ENCODE measurements at regions not wholly inside any gene's neighbourhood (a gene's known extent, or its start where the extent isn't known, plus 50 kb on each side); places are given as distances from the start of the nearest gene placed in this dataset.

- DNase-seq (ENCODE audit: low read depth): no peak
- no peak overlapping the region for H3K4me3 ChIP-seq (ENCODE audit: low read depth, low read length)
- TF ChIP-seq, protein P1, sequence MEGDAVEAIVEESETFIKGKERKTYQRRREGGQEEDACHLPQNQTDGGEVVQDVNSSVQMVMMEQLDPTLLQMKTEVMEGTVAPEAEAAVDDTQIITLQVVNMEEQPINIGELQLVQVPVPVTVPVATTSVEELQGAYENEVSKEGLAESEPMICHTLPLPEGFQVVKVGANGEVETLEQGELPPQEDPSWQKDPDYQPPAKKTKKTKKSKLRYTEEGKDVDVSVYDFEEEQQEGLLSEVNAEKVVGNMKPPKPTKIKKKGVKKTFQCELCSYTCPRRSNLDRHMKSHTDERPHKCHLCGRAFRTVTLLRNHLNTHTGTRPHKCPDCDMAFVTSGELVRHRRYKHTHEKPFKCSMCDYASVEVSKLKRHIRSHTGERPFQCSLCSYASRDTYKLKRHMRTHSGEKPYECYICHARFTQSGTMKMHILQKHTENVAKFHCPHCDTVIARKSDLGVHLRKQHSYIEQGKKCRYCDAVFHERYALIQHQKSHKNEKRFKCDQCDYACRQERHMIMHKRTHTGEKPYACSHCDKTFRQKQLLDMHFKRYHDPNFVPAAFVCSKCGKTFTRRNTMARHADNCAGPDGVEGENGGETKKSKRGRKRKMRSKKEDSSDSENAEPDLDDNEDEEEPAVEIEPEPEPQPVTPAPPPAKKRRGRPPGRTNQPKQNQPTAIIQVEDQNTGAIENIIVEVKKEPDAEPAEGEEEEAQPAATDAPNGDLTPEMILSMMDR (conservative IDR thresholded peaks at IDR 0.05; ENCODE audit: low read depth, low read length): no peak
Measured at GRCh38 chr4:129213692-129214091, 117.7 kb downstream of the C4orf33 start.

- DNase-seq (ENCODE audit: low read depth): peak; percentile 52
- TF ChIP-seq, protein P1 (conservative IDR thresholded peaks at IDR 0.05; ENCODE audit: low read depth, low read length): peak; percentile 28
- no peak overlapping the region for H3K4me3 ChIP-seq (ENCODE audit: low read depth, low read length)
Measured at GRCh38 chr4:129218360-129218759, 122.4 kb downstream of the C4orf33 start.

GRCh38 chr4:129218897-129219296, 122.9 kb downstream of the C4orf33 start:
- DNase-seq (ENCODE audit: low read depth): peak; percentile 69
- TF ChIP-seq, protein P1 (conservative IDR thresholded peaks at IDR 0.05; ENCODE audit: low read depth, low read length): no peak
- H3K4me3 ChIP-seq (ENCODE audit: low read depth, low read length): no peak overlapping the region

GRCh38 chr4:129220254-129220653, 124.3 kb downstream of the C4orf33 start:
- H3K4me3 ChIP-seq (ENCODE audit: low read depth, low read length): no peak overlapping the region
- no peak for DNase-seq (ENCODE audit: low read depth)
- TF ChIP-seq, protein P1 (conservative IDR thresholded peaks at IDR 0.05; ENCODE audit: low read depth, low read length): no peak

GRCh38 chr4:129223945-129224344, 128.0 kb downstream of the C4orf33 start:
- peak; percentile 19 for DNase-seq (ENCODE audit: low read depth)
- TF ChIP-seq, protein P1 (conservative IDR thresholded peaks at IDR 0.05; ENCODE audit: low read depth, low read length): no peak

DNA sequence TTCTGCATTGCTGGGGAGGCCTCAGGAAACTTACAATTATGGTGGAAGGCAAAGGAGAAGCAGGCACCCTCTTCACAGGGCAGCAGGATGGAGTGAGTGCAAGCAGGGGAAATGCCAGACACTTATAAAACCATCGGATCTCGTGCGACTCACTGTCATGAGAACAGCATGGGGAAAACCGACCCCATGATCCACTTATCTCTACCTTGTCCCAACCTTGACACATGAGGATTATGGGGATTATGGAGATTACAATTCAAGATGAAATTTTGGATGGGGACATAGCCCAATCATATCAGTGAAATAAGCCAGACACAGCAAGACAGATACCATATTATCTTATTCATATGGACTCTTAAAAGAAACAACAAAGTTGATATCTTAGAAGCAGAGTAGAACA, 134.9 kb downstream of the C4orf33 start:
- no peak overlapping the region for H3K4me3 ChIP-seq (ENCODE audit: low read depth, low read length)
- no peak for DNase-seq (ENCODE audit: low read depth)
- TF ChIP-seq, protein P1 (conservative IDR thresholded peaks at IDR 0.05; ENCODE audit: low read depth, low read length): no peak

More at GRCh38 chr4:129223945-129224344, 128.0 kb downstream of the C4orf33 start:
- no peak overlapping the region for H3K4me3 ChIP-seq (ENCODE audit: low read depth, low read length)

- no peak overlapping the region for H3K4me3 ChIP-seq (ENCODE audit: low read depth, low read length)
- DNase-seq (ENCODE audit: low read depth): no peak
Measured at GRCh38 chr4:129231945-129232588, 136.1 kb downstream of the C4orf33 start.

More at GRCh38 chr4:129231945-129232588, 136.1 kb downstream of the C4orf33 start:
- TF ChIP-seq, protein P1 (conservative IDR thresholded peaks at IDR 0.05; ENCODE audit: low read depth, low read length): no peak

Data from choroid plexus epithelial cell (primary cell).